Peyer's patch (tissue), 4 donors: ENCODE measurements at regions not wholly inside any gene's neighbourhood (a gene's known extent, or its start where the extent isn't known, plus 50 kb on each side); places are given as distances from the start of the nearest gene placed in this dataset.

Source experiments
- POLR2A ChIP-seq, 2 donors: fragments of 450-650 bp; IDR thresholded peaks; one replicate each; pipeline ENCODE4 v1.5.1; 2017; ENCODE audit warnings: antibody characterized with exemption in 2 of 2, mild to moderate bottlenecking in 2 of 2, moderate library complexity in 2 of 2
- TF ChIP-seq, protein P1 (sequence below), 6 experiments: fragments of 450-650 bp in 4 of 6; fragments of 200-600 bp in 2 of 6; sonication (generic) in 1 of 6; IDR thresholded peaks; one replicate each; pipeline ENCODE4 v1.5.1; 2017 to 2019; ENCODE audit warnings: antibody characterized with exemption in 6 of 6, mild to moderate bottlenecking in 3 of 6, moderate library complexity in 1 of 6

DNA sequence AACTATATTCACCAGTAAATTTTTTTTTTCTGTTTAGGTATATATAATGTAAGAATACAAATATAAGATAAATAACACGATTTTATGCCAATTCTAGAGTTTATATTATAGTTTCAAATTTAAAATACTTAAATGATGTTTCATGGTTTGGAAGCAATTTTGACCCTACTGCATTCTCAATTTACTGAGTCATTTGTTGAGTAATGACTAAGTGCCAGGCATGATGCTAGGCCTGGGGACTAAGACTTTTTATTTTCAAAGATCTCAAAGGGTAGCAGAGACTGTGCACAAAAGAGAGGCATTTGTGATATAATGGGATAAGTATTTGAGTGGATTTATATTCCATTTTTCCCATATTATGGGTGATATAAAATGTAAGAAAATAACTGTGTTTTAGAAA lies 78.9 kb upstream of the SMIM30 start:
- TF ChIP-seq, protein P1, sequence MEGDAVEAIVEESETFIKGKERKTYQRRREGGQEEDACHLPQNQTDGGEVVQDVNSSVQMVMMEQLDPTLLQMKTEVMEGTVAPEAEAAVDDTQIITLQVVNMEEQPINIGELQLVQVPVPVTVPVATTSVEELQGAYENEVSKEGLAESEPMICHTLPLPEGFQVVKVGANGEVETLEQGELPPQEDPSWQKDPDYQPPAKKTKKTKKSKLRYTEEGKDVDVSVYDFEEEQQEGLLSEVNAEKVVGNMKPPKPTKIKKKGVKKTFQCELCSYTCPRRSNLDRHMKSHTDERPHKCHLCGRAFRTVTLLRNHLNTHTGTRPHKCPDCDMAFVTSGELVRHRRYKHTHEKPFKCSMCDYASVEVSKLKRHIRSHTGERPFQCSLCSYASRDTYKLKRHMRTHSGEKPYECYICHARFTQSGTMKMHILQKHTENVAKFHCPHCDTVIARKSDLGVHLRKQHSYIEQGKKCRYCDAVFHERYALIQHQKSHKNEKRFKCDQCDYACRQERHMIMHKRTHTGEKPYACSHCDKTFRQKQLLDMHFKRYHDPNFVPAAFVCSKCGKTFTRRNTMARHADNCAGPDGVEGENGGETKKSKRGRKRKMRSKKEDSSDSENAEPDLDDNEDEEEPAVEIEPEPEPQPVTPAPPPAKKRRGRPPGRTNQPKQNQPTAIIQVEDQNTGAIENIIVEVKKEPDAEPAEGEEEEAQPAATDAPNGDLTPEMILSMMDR (IDR thresholded peaks at IDR 0.05): no peak
- no peak for TF ChIP-seq POLR2A (IDR thresholded peaks at IDR 0.05)
